HG03442 (cell line): ENCODE measurements at regions not wholly inside any gene's neighbourhood (a gene's known extent, or its start where the extent isn't known, plus 50 kb on each side); places are given as distances from the start of the nearest gene placed in this dataset.
"Not testable (repeated sequence)": the region's sequence is repeated elsewhere in the genome, so short reads cannot be mapped to it uniquely, and the experiment has no call there.

Experiments
- ATAC-seq: cut with Tn5 transposase; IDR thresholded peaks from one replicate; pipeline ENCODE4 v1.9.1; 2021; ENCODE audit warnings: mild to moderate bottlenecking, moderate library complexity; ENCODE audit not compliant: unreplicated experiment

- ATAC-seq: no peak
Measured at GRCh38 chr12:17695495-17695894, 394.5 kb downstream of the RERGL start.

DNA sequence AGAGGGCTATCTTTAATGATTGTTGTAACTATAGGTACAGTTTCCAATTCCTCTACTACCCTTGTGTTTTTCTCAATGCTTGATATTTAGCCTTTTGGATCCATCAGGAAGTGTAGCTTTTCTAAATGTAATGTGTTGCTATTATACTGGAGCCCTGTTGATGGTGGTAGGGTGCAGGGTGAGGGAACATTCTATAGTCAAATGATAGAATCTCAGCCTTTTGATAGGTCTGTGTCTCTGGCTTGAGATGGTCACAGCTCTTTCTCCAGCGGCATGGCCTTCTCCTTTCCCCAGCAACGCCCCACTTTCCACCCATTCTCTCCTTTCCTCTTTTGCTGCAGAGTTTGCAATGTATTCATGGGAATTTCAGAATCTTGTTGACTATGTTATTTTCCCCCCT lies 398.6 kb downstream of the RERGL start:
- ATAC-seq: no peak

GRCh38 chr12:17680220-17680619 lies 409.8 kb downstream of the RERGL start:
- ATAC-seq: no peak

GRCh38 chr12:17666641-17667324 lies 423.2 kb downstream of the RERGL start:
- no peak for ATAC-seq

DNA sequence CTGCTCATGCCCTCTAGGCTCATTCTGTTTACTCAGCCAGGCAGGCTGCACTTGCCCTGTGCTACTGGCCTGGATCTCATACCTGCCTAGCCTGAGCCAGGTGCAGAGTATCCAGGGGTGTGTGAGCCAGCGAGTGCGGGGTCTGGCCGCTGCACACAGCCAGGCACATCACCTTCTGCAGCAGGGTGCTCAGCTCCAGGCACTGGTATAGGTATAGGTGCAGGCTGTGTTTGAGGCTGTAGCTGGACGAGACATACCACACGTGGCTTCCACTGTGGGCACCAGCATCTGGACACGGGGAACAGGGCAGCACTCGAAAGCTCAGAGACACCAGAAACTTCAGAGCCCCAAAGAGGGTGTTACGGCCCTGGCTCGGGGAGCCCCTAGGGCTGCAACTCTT lies 424.2 kb downstream of the RERGL start:
- no peak for ATAC-seq

DNA sequence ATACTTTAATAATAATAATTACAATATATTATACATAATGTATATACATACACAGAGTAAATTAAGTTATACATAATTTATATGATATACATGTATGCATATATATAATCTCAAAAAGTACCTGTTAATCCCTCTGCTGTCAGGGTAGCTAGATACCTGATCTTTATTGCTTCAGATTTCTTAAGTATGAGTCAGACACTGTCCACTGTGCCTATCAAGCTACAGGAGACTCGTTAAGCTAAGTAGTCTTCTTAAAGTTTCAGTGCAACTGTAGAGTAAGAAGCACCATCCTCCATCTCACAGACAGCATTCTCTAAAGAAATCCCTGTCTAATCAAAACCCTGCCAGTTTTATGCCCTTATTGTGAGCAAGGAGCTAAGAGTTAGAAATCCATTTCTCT lies 428.7 kb downstream of the RERGL start:
- ATAC-seq: no peak

DNA sequence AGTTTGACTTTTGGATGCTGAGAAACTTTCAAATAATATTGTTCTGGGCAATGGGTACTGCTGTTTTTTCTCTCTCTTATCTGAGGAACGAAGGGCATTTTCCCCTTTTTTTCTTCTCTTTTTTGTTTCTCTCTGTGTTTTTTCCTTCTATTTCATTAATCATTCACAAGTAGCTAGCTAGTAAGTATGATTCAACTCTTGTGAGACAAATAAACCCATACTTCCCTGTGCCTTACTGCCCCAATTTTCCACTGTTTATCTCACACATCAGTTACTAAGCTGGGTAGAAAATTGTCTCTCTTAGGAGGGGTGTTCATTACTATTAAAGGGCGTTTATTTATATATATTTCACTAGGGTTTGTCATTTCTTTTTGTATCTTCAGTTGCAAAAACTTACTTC lies 437.6 kb downstream of the RERGL start:
- no peak for ATAC-seq

DNA sequence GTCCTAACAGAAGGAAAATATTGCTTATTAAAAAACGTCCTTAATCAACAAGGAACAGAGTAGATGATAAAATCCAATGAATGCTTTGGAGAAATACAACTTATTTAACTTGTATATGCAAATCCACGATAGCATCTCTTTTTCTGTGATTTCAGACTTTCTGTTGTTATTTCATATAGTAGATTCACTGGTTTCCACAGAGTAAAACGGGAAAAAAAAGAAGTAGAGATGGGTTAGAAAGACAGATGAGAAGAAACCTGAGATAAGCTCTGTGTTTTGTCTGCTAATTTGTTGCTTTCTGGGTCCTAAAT lies 447.7 kb downstream of the RERGL start:
- no peak for ATAC-seq

DNA sequence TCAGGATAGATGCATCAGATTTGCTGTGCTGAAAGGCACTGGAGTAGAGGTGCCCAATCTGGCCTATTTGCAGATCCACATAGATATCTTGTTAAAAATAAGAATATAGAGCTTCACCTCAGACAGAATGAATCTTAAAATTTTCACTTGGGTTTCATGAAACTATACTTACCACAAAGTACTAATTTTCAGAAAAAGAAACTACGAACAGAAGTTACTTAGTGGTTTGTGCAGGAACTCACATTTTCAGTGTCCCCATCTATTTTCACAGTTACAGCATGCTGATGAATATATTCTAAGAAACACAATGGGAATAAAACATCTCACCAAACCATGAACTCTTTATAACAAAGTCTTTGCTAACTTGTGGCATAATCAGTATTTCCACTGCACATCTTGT lies 449.4 kb downstream of the RERGL start:
- no peak for ATAC-seq

GRCh38 chr12:17618831-17619230 lies 471.2 kb downstream of the RERGL start:
- ATAC-seq: no peak

- no peak for ATAC-seq
Measured at GRCh38 chr12:17609701-17610100, 480.3 kb downstream of the RERGL start.

GRCh38 chr12:17609153-17609552 lies 480.8 kb downstream of the RERGL start:
- ATAC-seq: no peak

DNA sequence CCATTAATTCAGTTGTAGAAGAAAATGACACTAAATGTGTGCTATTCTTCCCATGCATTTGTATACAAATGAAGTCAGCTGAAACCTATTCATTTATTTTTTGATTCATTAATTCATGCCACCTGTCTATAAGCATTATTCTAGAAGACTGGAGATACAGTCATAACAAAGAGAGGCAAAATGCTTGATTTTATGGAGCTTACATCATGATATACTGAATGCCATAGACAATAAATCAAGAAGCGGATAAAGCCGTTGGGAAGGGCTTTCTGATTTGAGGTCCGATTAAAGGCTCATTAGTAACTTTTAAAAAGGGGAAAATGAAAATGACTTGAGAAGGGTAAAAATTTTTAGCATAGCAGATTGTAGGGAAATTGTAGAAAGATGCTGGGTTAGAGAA lies 494.9 kb downstream of the RERGL start:
- ATAC-seq: no peak

GRCh38 chr12:17593715-17594406 lies 496.1 kb downstream of the RERGL start:
- ATAC-seq: no peak

GRCh38 chr12:17592472-17592871 lies 497.5 kb downstream of the RERGL start:
- no peak for ATAC-seq

GRCh38 chr12:17591005-17591681 lies 498.9 kb downstream of the RERGL start:
- ATAC-seq: no peak

DNA sequence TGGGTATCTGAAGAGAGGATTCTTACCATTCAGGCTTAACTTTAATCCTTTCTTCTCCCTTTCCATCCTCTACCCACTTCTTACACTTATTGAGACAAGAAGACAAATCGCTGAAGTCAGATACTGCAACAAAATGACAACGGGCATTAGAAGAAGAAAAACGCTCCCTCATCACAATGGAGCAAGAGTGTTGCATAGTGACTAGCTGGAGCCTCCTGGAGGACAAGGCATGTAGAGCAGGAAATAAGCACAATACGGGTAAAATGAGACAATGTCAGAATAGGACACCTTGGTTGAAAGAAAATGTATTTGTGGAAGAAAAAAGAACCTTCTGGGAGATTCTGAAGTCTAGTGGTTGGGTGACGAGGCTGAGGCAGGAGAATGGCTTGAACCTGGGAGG lies 501.0 kb downstream of the RERGL start:
- no peak for ATAC-seq

- ATAC-seq: no peak
Measured at GRCh38 chr12:17579205-17580026, 510.6 kb downstream of the RERGL start.

DNA sequence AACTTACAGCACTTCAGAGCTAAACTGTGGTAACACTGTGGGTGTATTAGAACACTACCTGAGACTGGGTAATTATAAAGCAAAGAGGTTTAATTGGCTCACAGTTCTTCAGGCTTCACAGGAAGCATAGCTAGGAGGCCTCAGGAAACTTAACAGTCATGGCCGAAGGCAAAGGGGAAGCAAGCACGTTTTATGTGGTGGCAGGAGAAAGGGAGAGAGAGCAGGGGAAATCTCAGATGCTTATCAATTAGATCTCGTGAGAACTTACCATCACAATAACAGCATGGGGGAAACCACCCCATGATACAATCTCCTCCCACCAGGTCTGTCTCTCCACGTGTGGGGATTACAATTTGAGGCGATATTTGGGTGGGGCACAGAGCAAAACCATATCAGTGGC lies 512.6 kb downstream of the RERGL start:
- no peak for ATAC-seq

DNA sequence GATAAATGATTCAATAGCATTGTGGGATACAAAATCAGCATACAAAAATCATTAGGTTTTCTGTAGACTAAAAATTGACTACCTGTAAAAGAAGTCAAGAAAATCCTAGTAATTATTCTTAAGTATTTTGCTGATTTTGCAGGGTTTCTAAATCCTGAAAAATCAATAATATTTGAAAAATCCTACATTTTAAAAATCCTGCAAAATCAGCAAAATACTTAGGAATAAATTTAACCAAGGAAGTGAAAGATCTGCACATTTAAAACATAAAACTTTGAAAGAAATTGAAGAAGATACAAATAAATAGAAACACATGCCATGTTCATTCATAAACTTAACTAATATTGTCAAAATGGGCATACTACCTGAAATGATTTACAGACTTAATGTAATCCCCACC lies 517.7 kb downstream of the RERGL start:
- no peak for ATAC-seq

DNA sequence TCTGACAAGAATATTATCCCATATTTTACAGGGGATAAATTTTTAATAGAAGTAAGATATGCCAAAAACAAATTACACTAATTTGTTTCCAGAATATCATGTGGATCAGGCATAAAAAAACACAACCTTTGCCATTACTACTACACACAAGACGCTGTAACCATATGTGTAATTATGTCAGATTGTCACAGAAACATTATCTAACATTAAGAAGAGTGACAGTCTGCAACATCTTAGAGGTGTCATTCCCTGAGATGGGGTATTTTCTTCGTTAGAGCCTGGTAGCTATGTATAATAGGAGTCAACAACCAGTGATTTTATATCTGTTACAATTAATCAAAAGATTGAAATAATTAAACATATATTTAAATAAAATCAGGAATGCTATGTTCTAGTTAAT lies 518.9 kb downstream of the RERGL start:
- ATAC-seq: no peak

GRCh38 chr12:17564630-17565029 lies 525.4 kb downstream of the RERGL start:
- ATAC-seq: not testable (repeated sequence)
